HG02973 (cell line): ENCODE measurements at regions not wholly inside any gene's neighbourhood (a gene's known extent, or its start where the extent isn't known, plus 50 kb on each side); places are given as distances from the start of the nearest gene placed in this dataset.

Experiments used
- ATAC-seq: cut with Tn5 transposase; IDR thresholded peaks from one replicate; pipeline ENCODE4 v1.9.1; 2021; ENCODE audit warnings: moderate library complexity; ENCODE audit not compliant: unreplicated experiment

DNA sequence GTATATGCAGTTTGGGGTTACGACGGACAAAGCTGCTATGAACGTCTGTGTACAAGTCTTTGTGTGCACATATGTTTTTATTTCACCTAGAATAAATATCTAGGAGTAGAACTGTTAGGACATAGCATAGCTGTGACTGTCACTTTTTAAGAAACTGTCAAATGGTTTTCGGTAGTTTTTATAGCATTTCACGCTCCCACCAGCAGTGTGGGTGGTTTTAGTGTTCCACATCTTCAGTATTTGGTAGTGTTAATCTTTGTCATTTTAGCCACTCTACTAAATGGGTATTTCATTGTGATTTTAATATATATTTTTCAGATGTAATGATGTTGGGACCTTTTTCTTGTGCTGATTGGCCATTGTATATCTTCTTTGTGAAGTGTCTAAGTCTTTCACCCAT, 109.1 kb upstream of the BCAT1 start:
- ATAC-seq, result no peak

DNA sequence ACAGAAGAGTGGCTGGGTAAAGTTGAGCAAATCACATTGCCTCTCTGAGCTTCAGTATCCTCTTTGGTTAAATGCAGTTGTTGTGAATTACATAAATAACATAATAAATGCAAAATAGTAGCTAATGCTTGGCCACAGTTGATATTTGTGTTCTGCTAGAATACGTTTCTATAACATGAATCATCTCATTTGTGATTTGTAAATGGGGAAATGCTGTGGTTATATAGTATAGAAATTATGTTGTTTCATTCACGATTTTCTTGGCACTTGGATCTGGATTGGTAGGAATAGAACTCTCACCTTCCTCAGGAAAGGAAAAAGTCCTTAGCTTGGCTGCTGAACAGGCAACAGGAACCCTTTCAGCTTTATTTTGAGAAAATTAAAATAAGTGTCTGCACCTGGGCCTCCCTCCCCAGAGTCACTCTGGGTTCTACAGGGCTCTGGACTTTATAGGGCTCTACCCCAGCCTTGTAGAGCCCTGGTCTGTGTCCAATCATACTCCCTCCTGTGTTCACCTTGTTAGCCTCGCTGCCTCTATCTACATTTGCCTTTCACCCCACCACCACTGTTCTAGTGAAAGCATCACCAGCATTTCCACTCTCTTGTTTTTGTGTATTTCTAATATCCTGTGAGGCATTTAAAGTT, 107.7 kb upstream of the BCAT1 start:
- ATAC-seq, result no peak

DNA sequence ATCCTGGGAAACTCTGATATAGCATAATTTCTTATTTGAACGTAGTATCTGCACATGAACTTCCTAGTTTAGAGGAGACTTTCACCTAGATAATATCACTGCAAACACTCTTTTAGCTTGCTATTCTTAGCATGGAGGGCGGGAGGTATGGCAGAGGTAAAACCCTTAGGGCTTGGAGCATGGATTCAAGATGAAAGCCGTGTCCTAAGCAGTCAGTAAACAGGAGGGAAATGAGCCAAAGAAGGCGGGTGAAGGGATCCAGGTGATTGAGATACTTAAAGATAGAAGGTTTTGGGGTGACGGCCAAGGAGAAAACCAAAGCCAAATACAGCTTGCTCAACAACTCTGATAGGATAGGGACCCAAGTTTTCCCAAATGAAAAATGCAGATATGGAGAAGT, 107.1 kb upstream of the BCAT1 start:
- ATAC-seq, result no peak

DNA sequence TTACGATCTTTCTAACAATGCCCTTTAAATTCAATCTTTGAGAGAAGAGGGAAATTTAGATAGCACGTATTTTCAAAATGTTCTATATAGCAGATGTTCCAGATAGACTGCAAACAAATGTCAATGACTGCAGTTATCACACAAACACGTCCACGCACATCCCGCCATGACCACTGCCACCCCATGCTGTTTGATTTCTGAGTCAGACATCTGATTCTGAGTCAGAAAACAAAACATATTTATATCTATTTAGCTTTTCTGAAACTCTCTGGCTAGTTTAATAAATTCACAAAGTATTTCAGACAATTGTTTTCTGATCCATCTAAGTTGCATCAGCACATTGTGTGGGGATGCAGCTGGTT, 105.9 kb upstream of the BCAT1 start:
- no peak for ATAC-seq

DNA sequence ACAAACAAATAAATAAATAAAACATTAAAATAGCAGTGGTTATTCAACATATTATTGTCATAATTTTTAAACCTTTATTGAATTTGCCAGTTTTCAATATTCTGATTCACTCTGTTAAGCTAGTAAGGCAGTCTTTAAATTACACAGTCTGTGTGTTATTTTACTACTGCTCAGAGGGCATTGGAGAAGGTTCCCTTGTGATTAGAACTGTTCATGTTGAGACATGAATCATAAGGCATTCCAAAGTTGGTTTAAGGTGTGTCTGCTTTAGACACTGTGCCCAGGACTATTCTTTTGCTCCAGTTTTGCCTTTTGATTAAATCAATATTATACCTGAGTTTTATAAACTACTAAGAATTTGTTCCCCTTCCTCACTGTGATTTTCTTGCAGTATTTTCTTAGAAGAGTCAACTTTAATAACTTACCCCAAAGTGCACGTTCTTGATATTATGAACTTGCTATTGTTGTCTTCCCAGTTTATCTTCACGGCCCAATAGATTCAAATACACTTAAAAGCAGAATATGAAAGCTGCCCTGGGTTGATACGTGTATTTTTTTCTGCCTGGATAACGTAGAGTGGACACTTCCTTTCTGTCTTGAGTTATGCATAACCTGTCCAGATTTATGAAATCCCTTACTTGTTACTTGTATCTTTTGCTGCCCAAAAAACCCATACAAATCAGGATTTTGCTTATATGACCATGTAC, 105.3 kb upstream of the BCAT1 start:
- ATAC-seq, result no peak

DNA sequence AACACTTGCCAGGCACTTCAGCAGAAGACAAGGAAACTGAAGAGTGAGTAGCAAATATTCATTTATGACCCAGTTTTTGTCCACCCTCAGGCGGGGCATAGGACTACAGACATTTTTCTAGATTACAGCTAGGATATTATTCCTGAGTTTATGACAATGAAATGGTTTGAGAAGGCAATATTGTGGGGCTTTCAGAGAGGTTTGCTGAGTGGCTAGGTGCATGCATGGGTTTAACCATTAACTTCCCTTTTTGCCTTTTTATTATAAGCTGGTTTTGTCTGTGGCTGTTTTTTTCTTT, 104.0 kb upstream of the BCAT1 start:
- ATAC-seq, result peak; percentile 1

DNA sequence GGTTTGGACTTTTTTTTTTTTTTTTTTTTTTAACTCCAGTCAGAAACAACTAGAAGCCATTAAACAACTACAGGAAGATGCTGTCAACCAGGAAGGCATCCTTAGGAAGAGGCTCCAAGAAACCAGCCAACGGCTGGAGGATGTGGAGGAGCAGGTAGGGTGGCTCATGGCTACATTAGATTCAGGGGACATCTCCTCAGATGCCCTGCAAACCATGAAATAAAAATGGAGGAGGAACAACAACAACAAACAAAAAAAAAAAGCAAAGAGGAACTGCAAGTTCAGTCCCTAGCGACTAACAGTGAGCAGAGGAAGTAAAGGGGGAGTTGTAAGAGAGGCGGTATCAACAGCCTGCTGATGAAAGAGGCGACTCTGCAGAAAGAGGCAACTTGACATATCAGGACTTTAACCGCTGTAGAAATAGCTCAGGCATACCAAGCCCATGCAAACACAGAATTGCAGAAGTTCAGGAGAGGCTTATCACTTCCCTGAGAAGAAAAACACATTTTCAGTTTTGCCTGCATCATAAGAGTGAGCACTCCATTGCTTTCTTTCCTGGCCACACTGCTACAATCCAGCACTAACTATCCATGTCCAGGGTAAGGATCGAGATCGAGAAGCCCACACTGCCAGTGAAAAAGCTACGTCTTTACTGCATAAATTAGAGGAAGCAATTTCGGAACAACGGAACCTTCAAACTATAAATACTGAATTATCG, 103.5 kb upstream of the BCAT1 start:
- peak; percentile 61 for ATAC-seq

DNA sequence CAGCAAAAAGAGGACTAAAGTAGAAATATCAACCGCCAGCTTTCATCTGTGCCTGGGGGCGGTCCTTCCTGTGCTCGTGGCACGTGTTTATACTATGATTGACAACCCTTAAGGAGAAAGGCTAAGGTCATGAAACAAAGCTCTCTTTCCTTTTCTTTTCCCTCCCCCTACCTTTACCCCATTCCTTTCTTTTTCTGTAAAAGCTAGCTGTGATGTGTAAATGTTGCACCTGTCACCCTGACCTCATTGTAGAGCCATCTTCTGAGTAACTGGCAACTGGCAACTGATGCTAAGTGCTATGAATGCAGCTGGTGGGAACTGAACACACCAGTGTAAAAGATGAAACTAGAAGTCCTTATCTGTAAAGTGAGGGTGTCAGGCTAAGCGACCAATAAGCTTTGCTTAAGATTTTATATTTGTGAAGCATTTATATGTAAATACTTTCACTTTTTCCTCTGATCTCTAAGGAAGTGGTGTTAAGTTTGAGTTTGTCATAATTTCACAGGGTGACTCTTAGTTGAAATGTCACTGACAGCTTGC, 102.8 kb upstream of the BCAT1 start:
- peak; percentile 53 for ATAC-seq

DNA sequence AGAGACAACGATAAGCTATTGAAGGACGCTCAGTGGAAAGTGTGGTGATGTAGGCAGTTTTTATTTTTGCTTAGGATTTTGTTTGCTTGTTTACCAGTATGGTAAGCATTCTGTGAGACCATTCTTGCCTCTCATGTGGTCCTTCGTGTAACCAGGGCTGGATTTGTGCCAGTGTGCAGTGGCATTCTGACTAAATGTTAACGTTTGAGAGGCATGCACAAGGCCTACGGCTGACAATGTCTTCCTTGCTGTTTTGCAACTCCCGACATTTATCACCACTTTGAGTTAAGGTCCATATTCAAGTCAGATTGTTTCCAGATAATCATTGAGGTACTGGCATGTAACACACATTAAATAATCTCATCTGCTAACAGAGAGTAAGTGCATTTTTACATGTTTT, 102.3 kb upstream of the BCAT1 start:
- no peak for ATAC-seq

DNA sequence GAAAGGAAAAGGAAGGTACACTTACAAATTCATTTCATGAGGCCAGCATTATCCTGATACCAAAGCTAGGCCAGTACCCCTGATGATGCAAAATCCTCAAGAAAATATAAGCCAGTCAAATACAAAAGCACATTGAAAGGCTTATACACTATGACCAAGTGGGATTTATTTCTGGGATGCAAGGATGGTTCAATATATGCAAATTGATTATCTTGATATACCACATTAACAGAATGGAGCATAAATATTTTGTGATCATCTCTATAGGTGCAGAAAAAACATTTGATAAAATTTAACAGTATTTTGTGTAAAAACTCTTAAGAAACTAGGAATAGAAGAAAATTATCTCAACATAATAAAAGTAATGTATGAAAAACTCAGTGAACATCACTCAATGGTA, 97.0 kb upstream of the BCAT1 start:
- no peak for ATAC-seq

DNA sequence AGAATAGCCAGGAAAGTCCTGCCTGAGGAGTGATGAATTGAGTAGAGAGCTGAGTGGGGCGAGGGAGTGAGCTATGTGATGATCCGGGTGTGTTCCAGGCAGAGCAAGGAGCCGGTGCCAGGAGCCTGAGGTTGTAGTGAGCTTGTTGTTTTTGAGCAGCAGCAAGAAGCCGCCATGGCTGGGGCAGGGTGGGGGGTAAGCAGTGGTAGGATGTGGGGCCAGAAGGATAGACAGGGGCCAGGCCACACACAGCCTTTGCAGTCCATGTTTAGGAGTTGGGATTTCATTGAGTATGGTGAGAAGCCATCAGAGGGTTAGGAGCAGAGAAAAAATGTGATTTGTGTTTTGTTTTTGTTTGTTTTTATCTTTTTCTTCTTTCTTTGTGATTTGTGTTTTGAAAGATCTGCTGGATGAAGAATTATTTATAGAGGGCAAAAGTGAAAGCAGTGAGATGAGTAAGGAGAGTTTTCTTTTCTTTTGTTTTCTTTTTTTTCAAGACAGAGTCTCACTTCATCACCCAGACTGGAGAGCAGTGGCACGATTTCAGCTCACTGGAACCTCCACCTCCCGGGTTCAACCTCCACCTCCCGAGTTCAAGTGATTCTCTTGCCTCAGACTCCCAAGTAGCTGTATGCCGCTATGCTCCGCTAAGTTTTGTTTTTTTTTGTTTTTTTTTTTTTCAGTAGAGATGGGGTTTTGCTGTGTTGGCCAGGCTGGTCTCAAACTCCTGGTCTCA, 92.3 kb upstream of the BCAT1 start:
- peak; percentile 78 for ATAC-seq

DNA sequence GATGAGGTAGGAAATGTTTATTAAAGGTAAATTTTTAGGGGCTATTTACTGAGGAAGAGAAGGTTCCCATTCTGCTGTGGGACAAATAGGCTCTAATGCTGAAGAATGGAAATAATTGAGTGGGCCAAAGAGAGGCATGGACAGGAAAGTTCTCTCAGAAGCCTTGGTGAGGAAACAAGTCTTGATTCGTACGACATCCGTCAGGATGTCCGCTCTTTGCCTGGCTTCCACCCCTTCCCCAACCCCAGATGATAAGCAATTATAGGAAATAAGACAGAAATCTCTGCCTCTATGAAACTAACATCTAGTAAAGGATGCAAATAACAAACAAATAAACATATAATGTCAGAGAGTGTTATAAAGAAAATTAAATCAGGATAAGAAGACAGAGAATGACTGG, 91.7 kb upstream of the BCAT1 start:
- no peak for ATAC-seq

DNA sequence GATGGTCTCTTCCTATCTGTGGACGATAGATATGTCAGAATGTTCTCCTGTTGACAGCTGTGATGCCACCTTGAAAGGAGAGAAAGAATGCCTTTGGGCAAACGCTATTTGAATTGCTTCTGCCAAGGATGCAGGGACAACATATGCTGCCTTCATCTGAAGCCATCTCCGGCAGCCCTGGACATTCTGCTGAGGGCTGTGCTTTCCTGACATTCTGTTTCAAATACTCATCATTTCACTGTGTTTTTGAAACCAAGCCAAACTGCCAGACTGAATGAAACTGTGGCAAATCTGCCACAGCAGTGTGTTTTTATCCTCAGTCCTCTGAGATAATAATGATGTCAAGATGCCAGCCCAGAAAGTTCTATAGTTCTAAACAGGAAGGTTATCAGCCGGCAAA, 85.8 kb upstream of the BCAT1 start:
- ATAC-seq, result no peak

DNA sequence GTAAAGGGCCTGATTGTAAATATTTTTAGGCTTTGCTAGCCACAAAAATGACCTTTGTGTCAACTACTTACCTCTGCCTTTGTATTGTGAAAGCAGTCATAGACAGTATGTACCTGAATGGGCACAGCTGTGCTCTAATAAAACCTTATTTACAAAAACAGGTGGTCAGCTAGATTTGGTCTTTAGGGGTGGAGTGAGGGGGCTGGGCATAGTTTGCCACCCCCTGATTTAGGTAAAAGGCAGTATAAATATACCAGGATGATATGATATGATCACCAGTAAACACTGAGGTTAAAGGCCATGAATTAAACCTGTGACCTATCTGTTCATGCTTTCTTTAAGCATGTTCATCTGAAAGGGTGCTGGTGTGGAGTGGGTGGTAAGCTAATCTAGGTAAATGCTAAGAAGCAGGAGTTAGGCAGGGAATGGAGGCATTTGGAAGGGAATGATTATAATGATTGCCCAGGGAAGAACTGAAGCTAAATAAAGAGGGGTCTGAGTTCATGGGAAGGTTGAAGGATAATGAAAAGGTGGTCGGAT, 77.1 kb upstream of the BCAT1 start:
- no peak for ATAC-seq

DNA sequence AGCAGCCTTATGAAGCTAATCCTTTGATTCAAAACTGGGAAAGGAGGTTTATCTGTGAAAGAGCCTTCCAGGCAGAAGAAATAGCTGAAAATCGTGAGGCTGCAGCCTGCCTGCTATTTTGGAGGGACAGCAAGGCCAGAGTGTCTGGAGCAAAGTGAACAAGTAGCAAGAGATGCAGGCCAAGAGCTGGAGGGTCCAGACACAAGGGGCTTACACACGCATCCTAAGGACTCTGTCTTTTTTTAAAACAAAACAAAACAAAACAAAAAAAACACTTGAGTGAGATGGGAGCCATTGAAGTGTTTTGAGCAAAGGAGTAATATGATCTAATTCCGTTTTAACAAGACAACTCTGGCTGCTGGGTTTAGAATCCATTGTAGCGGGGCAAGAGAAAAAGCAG, 76.4 kb upstream of the BCAT1 start:
- no peak for ATAC-seq

DNA sequence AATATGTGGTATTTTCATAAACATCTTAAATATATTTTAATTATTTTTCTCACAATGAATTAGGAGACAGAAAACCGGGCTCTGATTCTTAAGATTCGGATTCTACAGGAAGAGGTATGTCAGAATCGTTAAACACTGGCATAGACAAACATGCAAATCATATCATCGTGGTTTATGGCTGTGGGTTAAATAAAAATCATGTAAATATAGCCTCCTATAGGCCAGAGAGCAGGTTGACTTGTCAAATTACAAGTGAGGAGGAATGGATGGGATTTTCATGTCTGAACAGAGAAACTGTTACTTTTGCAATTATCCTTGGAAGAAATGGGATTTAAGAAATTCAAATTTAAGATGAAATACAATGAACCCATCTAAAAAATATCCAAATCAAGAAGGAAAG, 74.9 kb upstream of the BCAT1 start:
- ATAC-seq, result no peak

DNA sequence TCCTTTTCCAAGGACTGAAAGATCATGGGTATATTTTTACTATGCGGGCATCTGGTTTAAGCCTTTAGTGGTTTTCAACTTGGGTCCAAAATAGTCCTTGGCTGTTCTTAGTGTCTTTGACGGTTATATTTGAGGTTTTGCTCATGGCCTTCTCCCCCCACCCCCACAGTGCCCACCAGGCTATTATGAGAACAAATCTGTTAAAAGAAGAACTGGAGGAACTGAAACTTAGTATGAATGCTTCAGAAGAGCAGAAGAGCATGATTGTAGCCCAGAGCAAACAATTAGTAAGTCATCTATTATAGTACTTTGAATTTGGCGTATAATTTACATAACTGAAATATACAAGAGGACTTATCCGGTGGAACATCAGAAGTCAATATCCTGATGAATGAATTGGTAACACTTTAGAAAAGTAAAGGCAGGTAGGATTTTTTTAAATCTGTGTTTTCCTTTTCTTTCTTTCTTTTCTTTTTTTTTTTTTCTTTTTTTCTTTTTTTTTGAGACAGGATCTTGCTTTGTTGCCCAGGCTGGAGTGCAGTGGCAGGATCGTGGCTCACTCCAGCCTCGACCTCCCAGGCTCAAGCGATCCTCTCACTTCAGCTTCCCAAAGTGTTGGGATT, 71.8 kb upstream of the BCAT1 start:
- peak; percentile 81 for ATAC-seq

DNA sequence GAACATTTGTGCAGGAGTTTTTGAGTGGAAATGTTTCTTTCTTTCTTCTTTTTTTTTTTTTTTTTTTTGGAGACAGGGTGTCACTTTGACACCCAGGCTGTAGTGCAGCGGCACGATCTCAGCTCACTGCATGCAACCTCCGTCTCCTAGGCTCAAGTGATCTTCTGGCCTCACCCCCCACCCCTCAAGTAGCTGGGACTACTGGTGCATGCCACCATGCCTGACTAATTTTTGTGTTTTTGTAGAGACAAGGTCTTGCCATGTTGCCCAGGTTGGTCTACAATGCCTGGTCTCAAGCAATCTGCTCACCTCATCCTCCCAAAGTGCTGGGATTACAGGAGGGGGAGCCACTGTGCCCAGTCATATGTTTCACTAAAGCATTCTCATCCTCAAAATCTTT, 69.2 kb upstream of the BCAT1 start:
- ATAC-seq, result no peak

DNA sequence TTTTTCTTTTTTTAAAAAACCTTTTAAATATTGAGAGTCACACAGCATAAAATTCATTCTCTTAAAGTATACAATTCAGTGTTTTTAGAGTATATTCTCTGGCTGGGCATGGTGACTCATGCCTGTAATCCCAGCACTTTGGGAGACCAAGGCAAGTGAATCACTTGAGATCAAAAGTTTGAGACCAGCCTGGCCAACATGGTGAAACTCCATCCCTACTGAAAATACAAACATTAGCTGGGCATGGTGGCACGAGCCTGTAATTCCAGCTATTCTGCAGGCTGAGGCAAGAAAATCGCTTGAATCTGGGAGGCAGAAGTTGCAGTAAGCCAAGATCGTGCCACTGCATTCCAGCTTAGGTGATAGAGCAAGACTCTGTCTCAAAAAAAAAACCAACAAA, 68.4 kb upstream of the BCAT1 start:
- no peak for ATAC-seq

DNA sequence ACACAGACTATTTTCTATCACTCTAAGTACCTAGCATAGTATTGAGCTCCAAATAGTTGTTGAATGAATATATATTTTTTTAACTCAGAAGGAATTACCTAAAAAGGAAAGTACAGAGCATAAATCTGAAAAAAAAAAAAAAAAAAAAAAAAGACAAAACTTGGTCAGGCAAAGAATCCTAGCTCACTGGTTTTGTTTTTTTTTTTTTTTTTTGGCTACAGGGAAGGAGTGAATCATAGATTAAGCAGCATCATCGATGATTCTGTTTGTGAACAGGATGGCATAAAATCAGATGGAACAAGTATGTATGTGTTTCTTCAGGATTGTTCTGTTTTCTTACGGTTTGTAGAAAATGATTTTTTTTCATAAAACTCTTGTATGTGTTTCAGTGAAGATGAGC, 66.1 kb upstream of the BCAT1 start:
- no peak for ATAC-seq

DNA sequence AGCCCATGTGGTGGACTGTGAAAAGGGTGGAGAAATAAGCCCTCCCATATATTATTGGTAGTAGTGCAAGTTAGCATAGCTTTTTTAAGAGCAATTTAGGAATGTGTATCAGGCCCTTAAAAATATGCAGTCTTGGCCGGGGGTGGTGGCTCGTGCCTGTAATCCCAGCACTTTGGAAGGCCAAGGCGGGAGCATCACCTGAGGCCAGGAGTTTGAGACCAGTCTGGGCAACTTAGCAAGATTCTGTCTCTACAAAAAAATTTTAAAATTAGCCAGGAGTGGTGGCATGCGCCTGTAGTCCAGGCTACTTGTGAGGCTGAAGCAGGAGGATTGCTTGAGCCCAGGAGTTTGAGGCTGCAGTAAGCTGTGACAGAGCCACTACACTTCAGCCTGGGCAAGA, 64.2 kb upstream of the BCAT1 start:
- ATAC-seq, result no peak
